DLD1 (cell line): ENCODE measurements at regions not wholly inside any gene's neighbourhood (a gene's known extent, or its start where the extent isn't known, plus 50 kb on each side); places are given as distances from the start of the nearest gene placed in this dataset.

ENCODE experiments used
- in situ Hi-C: cut with HindIII; loops from 2 replicates; pipeline ENCODE4 v1.10.0; 2017; ENCODE audit warnings: low sequenced_read_pairs

GRCh38 chr5:58074717-58075116 lies 385.2 kb downstream of the PLK2 start:
- in situ Hi-C loops: no loop called here

- in situ Hi-C loops: no loop called here
Observed at GRCh38 chr5:58074222-58074621, 385.7 kb downstream of the PLK2 start.

GRCh38 chr5:58073243-58073642 lies 386.6 kb downstream of the PLK2 start:
- in situ Hi-C loops: no loop called here

GRCh38 chr5:58072300-58072965 lies 387.5 kb downstream of the PLK2 start:
- in situ Hi-C loops: no loop called here

- in situ Hi-C loops: no loop called here
Observed at GRCh38 chr5:58071566-58071965, 388.3 kb downstream of the PLK2 start.

GRCh38 chr5:58069846-58070245 lies 390.0 kb downstream of the PLK2 start:
- in situ Hi-C loops: no loop called here

GRCh38 chr5:58069016-58069705 lies 390.7 kb downstream of the PLK2 start:
- in situ Hi-C loops: no loop called here

- in situ Hi-C loops: no loop called here
Observed at GRCh38 chr5:58066557-58066956, 393.3 kb downstream of the PLK2 start.

GRCh38 chr5:58066076-58066475 lies 393.8 kb downstream of the PLK2 start:
- in situ Hi-C loops: no loop called here

- in situ Hi-C loops: no loop called here
Observed at GRCh38 chr5:58064801-58065200, 395.1 kb downstream of the PLK2 start.

GRCh38 chr5:58060996-58061395 lies 398.9 kb downstream of the PLK2 start:
- in situ Hi-C loops: no loop called here

- in situ Hi-C loops: no loop called here
Observed at GRCh38 chr5:58057324-58057723, 402.6 kb downstream of the PLK2 start.

GRCh38 chr5:58056546-58056945 lies 403.3 kb downstream of the PLK2 start:
- in situ Hi-C loops: no loop called here

GRCh38 chr5:58054018-58054417 lies 405.9 kb downstream of the PLK2 start:
- in situ Hi-C loops: no loop called here

- in situ Hi-C loops: loop anchor here (10.0 kb wide), 1 partner anchor 444 kb away; no protein-coding TSS in a partner anchor
Observed at GRCh38 chr5:58048954-58049353, 410.9 kb downstream of the PLK2 start.

- in situ Hi-C loops: loop anchor here (10.0 kb wide), 1 partner anchor 444 kb away; no protein-coding TSS in a partner anchor
Observed at GRCh38 chr5:58048185-58048925, 411.5 kb downstream of the PLK2 start.

- in situ Hi-C loops: loop anchor here (10.0 kb wide), 1 partner anchor 442 kb away; no protein-coding TSS in a partner anchor
Observed at GRCh38 chr5:58046371-58046770, 413.5 kb downstream of the PLK2 start.

- in situ Hi-C loops: loop anchor here (10.0 kb wide), 1 partner anchor 439 kb away; no protein-coding TSS in a partner anchor
Observed at GRCh38 chr5:58044166-58044565, 415.7 kb downstream of the PLK2 start.

GRCh38 chr5:58043032-58043945 lies 416.6 kb downstream of the PLK2 start:
- in situ Hi-C loops: loop anchor here (10.0 kb wide), 1 partner anchor 438 kb away; no protein-coding TSS in a partner anchor

- in situ Hi-C loops: loop anchor here (10.0 kb wide), 1 partner anchor 437 kb away; no protein-coding TSS in a partner anchor
Observed at GRCh38 chr5:58041884-58042283, 418.0 kb downstream of the PLK2 start.
